ENCODE measurements at regions not wholly inside any gene's neighbourhood (a gene's known extent, or its start where the extent isn't known, plus 50 kb on each side); places are given as distances from the start of the nearest gene placed in this dataset.

- no peaks in the 10 kb centered on the region for H3K27me3 ChIP-seq (replicated peaks; ENCODE audit: insufficient read depth)
- TF ChIP-seq, protein P1, sequence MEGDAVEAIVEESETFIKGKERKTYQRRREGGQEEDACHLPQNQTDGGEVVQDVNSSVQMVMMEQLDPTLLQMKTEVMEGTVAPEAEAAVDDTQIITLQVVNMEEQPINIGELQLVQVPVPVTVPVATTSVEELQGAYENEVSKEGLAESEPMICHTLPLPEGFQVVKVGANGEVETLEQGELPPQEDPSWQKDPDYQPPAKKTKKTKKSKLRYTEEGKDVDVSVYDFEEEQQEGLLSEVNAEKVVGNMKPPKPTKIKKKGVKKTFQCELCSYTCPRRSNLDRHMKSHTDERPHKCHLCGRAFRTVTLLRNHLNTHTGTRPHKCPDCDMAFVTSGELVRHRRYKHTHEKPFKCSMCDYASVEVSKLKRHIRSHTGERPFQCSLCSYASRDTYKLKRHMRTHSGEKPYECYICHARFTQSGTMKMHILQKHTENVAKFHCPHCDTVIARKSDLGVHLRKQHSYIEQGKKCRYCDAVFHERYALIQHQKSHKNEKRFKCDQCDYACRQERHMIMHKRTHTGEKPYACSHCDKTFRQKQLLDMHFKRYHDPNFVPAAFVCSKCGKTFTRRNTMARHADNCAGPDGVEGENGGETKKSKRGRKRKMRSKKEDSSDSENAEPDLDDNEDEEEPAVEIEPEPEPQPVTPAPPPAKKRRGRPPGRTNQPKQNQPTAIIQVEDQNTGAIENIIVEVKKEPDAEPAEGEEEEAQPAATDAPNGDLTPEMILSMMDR (IDR thresholded peaks at IDR 0.05) = no peak
- H3K4me3 ChIP-seq = no peak overlapping the region
- DNase-seq (ENCODE audit: low spot score) = no peak
- no peak for ATAC-seq (ENCODE audit: insufficient number of reproducible peaks, low FRiP score, low read depth)
- no peaks in the 10 kb centered on the region for H3K4me1 ChIP-seq (ENCODE audit: control insufficient read depth in 1 of 2, low read depth in 2 of 2)
- no peaks in the 10 kb centered on the region for H3K9me3 ChIP-seq
- H3K27ac ChIP-seq = no peak overlapping the region
- H3K36me3 ChIP-seq = no peaks in the 10 kb centered on the region
Measured at GRCh38 chr4:159758061-159758460, 655.2 kb downstream of the RAPGEF2 start.

DNA sequence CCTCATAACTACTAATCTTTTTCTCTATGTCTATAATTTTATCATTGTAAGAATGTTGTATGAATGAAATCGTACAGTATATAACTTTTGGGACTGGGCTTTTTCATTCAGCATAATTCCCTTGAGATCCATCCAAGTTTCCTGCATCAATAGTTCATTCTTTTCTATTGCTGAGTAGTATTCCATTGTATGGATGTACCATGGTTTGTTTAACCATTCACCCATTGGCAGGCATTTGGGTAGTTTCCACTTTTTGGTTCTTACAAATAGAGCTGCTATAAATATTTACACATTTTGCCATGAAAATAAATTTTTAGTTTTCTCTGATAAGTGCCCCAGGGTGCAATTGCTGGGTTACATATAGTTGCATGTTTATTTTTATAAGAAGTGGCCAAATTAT lies 659.8 kb downstream of the RAPGEF2 start:
- Histone ChIP-seq H3K4me1 (ENCODE audit: control insufficient read depth in 1 of 2, low read depth in 2 of 2) (no peaks in the 10 kb centered on the region), H3K27me3 (replicated peaks; ENCODE audit: insufficient read depth) (no peaks in the 10 kb centered on the region), H3K4me3 (no peak overlapping the region), H3K36me3 (no peaks in the 10 kb centered on the region), H3K9me3 (no peaks in the 10 kb centered on the region), H3K27ac (no peak overlapping the region)
- TF ChIP-seq, protein P1 (IDR thresholded peaks at IDR 0.05) = no peak
- DNase-seq (ENCODE audit: low spot score) (no peak), ATAC-seq (ENCODE audit: insufficient number of reproducible peaks, low FRiP score, low read depth) (no peak)

DNA sequence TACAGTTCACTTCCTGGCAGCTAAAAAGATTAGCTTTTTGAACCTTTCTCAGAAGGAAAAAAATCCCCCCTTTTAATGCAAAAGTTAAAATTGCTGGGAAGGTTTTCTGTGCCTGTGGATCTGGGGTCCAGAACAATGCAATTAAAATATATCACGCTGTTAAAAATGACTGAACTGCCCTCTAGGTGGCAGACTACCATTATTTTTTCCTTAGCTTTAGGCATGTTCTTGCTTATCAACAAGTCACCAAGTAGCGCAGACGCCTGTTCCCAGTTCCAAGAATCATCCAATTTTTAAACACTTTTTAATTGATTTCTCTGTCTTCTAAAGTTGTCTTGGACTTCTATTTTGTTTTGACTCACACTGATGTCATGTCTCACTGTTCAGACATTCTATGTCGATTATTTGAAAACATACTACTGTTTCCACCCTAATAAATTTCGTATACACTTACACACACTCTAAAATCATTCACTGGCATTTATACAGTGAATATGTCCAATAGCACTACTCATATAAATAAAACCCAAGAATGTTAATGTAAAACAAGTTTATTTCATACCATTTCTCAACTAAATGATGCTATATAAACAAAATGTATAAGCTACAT lies 661.6 kb downstream of the RAPGEF2 start:
- ATAC-seq (ENCODE audit: insufficient number of reproducible peaks, low FRiP score, low read depth) (no peak), DNase-seq (ENCODE audit: low spot score) (no peak)
- Histone ChIP-seq H3K9me3 (no peaks in the 10 kb centered on the region), H3K36me3 (no peaks in the 10 kb centered on the region), H3K27me3 (replicated peaks; ENCODE audit: insufficient read depth) (no peaks in the 10 kb centered on the region), H3K4me3 (no peak overlapping the region), H3K4me1 (ENCODE audit: control insufficient read depth in 1 of 2, low read depth in 2 of 2) (no peaks in the 10 kb centered on the region), H3K27ac (no peak overlapping the region)
- TF ChIP-seq, protein P1 (IDR thresholded peaks at IDR 0.05) = no peak

GRCh38 chr4:159765382-159765781 lies 662.5 kb downstream of the RAPGEF2 start:
- ATAC-seq (ENCODE audit: insufficient number of reproducible peaks, low FRiP score, low read depth) (no peak), DNase-seq (ENCODE audit: low spot score) (no peak)
- TF ChIP-seq, protein P1 (IDR thresholded peaks at IDR 0.05) = no peak
- Histone ChIP-seq H3K9me3 (no peaks in the 10 kb centered on the region), H3K27me3 (replicated peaks; ENCODE audit: insufficient read depth) (no peaks in the 10 kb centered on the region), H3K4me3 (no peak overlapping the region), H3K36me3 (no peaks in the 10 kb centered on the region), H3K27ac (no peak overlapping the region), H3K4me1 (ENCODE audit: control insufficient read depth in 1 of 2, low read depth in 2 of 2) (no peaks in the 10 kb centered on the region)

DNA sequence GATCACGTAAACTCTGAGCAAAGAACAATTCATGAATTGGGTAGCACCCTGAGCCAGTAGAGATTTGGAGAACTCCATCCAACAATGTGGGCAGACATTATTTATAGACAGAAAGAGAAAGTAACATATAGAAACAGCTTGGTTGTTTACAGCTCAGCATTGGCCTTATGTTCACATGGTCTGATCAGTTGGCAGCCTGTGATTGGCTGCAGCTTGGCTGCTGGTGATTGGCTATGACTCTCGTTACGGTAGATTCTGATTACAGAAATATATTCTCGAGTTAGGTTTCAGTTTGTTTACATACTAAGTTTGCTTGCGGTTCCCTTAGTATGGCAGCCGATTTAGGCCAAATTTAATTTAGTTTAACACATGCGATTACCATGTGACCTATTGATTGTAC lies 663.4 kb downstream of the RAPGEF2 start:
- TF ChIP-seq, protein P1 (IDR thresholded peaks at IDR 0.05) = no peak
- ATAC-seq (ENCODE audit: insufficient number of reproducible peaks, low FRiP score, low read depth) = no peak
- no peak for DNase-seq (ENCODE audit: low spot score)

More for the DNA sequence above, 663.4 kb downstream of the RAPGEF2 start:
- no peaks in the 10 kb centered on the region for H3K27me3 ChIP-seq (replicated peaks; ENCODE audit: insufficient read depth)
- no peaks in the 10 kb centered on the region for H3K36me3 ChIP-seq
- no peaks in the 10 kb centered on the region for H3K4me1 ChIP-seq (ENCODE audit: control insufficient read depth in 1 of 2, low read depth in 2 of 2)
- H3K9me3 ChIP-seq = no peaks in the 10 kb centered on the region
- no peak overlapping the region for H3K4me3 ChIP-seq
- no peak overlapping the region for H3K27ac ChIP-seq

Measured in thoracic aorta (tissue), 2 donors.